ENCODE measurements at regions not wholly inside any gene's neighbourhood (a gene's known extent, or its start where the extent isn't known, plus 50 kb on each side); places are given as distances from the start of the nearest gene placed in this dataset.
"Not testable (repeated sequence)": the region's sequence is repeated elsewhere in the genome, so short reads cannot be mapped to it uniquely, and the experiment has no call there.

DNA sequence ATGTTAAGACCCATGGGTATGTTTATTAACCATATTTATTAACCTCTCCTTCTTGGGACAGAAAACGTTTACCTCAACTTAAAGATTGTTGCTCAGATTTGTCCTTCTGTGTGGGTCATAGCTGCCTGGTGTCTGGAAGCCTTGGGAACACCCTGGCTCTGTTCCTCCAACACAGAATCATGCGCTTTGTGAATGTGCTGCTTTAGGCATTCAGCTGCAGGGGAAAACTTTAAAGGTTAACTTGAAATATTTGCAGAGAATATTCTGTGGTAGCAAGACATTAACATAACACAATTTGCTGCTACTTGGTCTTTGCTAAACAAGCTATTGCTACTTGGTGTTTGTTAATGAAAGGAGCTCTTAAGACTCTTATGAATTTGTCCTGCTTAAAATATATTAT is 50.5 kb upstream of the THOC3 start:
- DNase-seq (ENCODE audit: low read depth); H3K4me3 ChIP-seq (ENCODE audit: low read depth, low read length): not testable (repeated sequence)

DNA sequence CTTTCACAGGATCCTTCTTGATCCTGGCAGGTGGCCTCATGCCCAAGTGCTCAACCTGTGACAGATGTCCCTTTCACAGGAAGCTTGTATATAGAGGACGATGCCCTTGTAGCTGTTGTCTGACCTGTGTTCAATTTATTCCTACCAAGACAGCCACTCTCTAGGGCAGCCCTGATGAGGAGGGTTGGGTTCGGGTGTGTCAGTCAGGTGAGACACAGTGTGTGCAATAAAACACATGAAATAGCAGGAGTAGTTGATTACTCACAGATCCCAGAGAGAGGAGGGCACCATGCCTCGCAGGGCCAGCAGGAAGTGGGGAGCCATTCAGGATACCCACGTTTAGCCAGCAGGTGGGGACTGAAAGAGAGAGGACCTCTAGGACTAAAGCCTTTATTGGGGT is 52.7 kb upstream of the THOC3 start:
- DNase-seq (ENCODE audit: low read depth); H3K4me3 ChIP-seq (ENCODE audit: low read depth, low read length): not testable (repeated sequence)

DNA sequence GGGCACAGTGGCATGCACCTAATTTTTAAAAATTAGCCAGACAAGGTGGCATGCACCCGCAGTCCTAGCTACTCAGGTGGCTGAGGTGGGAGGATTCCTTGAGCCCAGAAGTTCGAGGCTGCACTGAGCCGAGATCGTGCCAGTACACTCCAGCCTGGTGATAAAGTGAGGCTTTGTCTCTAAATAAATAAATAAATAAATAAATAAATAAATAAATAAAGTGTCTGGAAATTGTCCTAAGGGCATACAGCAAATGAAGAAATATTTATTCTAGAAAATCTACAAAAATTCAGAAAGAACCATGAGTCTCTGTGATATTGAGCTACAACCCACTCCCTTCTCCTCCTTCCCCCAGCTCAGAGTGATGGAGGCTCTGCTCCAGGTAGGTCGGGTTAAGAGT is 55.4 kb upstream of the THOC3 start:
- not testable (repeated sequence) for H3K4me3 ChIP-seq (ENCODE audit: low read depth, low read length); DNase-seq (ENCODE audit: low read depth)

GRCh38 chr5:176029445-176029844 is 61.3 kb upstream of the THOC3 start:
- not testable (repeated sequence) for H3K4me3 ChIP-seq (ENCODE audit: low read depth, low read length); DNase-seq (ENCODE audit: low read depth)

GRCh38 chr5:176030361-176031117 is 62.4 kb upstream of the THOC3 start:
- H3K4me3 ChIP-seq (ENCODE audit: low read depth, low read length); DNase-seq (ENCODE audit: low read depth): not testable (repeated sequence)

DNA sequence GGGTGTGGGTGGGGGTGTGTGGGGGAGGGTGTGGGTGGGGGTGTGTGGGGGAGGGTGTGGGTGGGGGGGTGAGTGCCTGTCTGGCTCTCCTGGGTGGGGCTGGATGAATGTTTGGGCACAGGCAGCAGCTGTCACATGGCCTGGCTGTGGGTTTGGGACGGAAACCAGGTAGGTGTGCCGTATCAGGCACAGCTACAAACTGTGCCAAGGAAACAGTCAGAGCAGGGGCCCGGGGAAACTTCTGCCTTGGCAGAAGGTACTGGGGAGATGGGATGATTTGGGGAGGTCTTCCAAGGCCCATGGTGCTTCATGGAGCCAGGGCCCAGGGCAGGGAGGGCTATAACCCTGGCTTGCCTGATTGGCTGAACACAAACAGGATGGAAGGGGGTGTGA is 63.0 kb upstream of the THOC3 start:
- not testable (repeated sequence) for DNase-seq (ENCODE audit: low read depth); H3K4me3 ChIP-seq (ENCODE audit: low read depth, low read length)

DNA sequence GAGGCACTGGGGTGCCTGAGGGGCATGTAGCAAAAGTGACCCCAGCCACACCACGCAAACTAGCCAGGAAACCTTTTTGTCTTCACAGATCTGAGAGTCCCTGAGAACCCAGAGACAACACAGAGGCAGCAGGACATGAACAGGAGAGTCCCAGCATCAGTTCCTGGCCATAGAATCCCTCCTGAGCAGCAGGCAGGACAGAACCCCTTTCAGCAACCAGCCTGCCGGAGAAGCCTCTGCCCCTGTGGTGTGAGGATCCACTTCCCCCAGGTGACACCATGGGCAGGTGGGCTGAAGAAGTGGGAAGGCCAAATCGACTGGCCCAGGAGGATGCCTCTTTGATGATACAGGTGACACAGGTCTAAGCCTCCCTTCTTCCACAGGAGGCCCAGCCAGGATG is 65.1 kb upstream of the THOC3 start:
- DNase-seq (ENCODE audit: low read depth); H3K4me3 ChIP-seq (ENCODE audit: low read depth, low read length): not testable (repeated sequence)

DNA sequence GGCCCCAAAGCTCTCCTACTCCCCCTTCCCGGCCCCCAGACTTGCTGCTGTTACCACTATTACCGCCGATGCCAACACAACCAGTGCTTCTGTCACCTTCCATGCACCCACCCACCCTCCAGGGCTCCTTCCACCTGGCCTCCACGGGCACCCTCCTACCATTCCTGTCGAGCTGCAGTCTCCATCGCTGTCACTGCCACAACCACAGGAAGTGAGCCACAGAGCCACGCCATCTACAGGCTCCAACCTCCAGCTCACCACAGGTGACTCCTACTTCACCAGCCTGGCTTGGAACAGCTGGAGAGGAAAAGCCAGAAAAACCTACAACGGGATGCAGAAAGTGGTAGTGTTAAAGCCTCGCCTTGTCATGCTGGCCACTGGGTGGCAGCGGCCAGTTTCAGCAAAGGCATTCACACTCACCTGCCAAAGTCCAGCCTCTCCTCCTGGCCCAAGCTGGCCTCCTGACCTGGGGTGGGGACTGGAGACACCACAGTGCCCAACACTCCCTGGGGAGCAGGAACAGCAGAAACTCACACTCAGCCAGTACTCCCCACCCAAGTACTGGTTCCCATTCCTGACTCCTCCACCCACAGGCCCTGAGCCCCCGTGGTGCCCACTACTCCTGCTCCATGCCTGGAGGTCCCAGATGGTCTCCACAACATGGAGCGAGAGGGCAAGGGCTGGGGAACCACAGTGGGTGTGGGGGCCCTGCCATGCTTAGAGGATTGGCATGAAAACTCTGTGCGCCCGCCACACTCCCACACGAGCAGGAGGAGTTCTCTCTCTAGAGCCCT is 66.5 kb upstream of the THOC3 start:
- H3K4me3 ChIP-seq (ENCODE audit: low read depth, low read length); DNase-seq (ENCODE audit: low read depth): not testable (repeated sequence)

GRCh38 chr5:176035201-176035530 is 67.1 kb upstream of the THOC3 start:
- not testable (repeated sequence) for DNase-seq (ENCODE audit: low read depth)

GRCh38 chr5:176035816-176036308 is 67.7 kb upstream of the THOC3 start:
- not testable (repeated sequence) for H3K4me3 ChIP-seq (ENCODE audit: low read depth, low read length); DNase-seq (ENCODE audit: low read depth)

More at GRCh38 chr5:176035201-176035530, 67.1 kb upstream of the THOC3 start:
- H3K4me3 ChIP-seq (ENCODE audit: low read depth, low read length) = not testable (repeated sequence)

GRCh38 chr5:176036391-176036790 is 68.3 kb upstream of the THOC3 start:
- H3K4me3 ChIP-seq (ENCODE audit: low read depth, low read length); DNase-seq (ENCODE audit: low read depth): not testable (repeated sequence)

GRCh38 chr5:176037190-176037589 is 69.1 kb upstream of the THOC3 start:
- not testable (repeated sequence) for H3K4me3 ChIP-seq (ENCODE audit: low read depth, low read length); DNase-seq (ENCODE audit: low read depth)

DNA sequence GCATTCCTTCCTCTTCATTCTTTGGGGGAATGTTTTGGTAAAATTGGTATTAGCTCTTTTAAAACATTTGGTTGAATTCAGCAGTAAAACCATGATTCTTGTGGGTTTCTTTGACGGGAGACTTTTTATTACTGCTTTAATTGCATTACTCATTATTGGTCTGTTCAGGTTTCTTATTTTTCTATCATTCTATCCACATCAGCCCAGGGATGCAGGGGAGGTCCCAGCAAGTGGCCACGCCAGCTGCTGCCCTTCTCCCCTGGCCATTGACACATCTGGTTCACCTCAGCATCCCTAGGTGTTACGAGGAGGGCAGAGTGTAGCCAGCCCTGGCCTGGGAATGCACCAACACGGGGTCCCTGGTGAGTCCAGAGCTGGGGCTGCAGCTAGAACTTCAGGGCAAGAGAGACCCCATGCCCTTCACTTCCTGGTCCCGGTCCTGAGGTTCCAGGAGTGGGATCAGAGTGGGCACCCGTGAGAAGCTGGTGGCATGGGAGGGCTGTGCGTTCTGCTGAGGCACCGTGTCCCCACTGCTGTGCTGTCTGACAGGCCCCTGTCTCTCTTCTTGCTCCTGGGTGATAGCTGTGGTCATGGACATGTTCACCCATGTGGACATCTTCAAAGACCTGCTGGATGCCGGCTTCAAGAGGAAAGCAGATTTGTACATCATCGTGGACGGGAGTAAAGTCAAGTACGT is 72.1 kb upstream of the THOC3 start:
- not testable (repeated sequence) for DNase-seq (ENCODE audit: low read depth); H3K4me3 ChIP-seq (ENCODE audit: low read depth, low read length)

DNA sequence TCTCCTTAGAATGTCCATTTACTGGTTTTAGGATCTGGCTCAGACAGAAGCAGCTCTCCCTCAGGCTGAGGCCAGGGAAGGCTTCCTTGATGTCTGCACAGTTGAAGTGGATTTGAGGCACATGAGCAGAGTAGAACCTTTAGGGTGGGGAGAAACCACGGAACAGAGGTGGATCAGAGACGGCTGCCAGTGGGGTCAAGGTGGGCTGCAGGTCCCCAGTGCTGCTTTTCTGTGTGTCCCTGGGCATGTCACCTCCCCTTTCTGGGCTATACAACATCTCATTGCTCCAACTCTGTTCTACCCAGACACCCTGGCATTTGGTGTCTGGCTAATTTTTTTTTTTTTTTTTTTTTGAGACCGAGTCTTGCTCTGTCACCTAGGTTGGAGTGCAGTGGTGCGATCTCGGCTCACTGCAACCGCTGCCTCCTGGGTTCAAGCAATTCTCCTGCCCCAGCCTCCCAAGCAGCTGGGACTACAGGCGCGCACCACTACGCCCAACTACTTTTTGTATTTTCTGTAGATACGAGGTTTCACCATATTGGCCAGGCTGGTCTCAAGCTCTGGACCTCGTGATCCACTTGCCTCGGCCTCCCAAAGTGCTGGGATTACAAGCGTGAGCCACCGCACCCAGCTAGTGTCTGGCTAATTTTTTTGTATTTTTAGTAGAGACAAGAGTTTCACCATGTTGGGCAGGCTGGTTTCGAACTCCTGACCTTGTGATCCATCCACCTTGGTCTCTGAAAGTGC is 73.3 kb upstream of the THOC3 start:
- not testable (repeated sequence) for H3K4me3 ChIP-seq (ENCODE audit: low read depth, low read length); DNase-seq (ENCODE audit: low read depth)

DNA sequence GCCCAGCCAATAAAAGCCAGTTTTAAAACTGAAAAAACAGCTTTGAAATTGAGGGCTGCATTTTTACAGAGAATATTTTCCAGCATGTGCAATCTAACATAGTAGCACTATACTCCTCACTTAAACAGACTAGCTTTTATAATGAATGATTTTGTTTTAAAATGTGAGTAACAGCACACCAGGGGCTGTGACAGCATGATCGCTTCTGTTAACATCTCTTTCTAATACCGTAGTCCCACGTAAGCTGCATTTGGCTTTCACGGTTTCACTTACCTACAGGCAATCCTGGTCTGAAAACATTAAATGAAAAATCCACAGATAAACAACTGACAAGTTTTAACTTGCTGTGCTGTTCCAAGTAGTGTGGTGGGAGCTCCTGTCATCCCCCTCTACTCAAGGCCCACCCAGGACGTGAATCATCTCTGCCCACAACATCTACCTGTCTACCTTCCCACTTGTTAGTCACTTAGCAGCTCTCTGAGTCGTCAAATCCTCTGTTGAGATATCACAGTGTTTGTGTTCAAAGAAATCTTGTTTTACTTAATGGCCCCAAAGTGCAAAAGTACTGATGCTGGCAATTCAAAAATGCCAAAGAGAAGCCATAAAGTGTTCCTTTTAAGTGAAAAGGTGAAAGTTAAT is 74.0 kb upstream of the THOC3 start:
- not testable (repeated sequence) for DNase-seq (ENCODE audit: low read depth); H3K4me3 ChIP-seq (ENCODE audit: low read depth, low read length)

DNA sequence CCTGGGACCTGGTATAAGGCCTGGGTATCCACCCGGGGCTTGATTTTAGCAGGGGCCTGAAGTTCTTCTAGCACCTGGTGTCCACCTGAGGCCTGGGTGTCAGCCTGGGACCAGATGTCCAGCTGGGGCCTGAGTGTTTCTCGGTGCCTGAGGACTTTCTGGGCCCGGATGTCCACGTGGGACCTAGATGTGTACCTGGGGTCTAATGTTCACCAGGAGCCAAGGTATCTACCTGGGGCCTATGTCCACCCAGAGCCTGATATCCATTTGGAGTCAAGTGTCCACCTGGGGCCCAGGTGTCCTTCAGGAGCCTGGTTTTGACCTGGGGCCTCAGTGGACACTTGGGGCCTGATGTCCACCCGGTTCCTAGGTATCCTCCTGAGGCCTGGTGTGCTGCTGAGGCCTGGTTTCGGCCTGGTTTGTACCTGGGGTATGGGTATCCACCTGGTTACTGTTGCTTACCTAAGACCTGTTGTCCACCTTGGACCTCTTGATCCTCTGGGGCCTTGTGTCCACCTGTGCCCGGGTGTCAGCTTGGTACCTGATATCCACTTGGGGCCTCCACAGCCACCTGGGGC is 75.2 kb upstream of the THOC3 start:
- H3K4me3 ChIP-seq (ENCODE audit: low read depth, low read length); DNase-seq (ENCODE audit: low read depth): not testable (repeated sequence)

DNA sequence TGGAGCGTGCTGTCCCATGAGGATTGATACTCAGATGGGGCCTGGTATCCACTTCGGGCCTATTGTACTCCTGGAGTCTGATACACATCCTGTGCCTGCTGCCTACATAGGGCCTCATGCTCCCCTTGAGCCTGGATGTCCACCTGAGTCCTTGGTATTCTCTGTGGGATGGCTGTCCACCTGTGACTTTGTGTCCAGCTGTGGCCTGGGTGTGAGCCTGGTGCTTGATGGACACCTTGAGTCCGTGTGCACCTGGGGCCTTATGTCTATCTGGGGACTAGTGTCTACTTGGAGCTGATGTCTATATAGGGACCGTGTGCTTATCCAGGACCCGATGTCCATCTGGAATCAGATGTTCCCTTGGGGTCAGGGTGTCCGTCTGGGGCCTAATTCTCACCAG is 75.9 kb upstream of the THOC3 start:
- not testable (repeated sequence) for DNase-seq (ENCODE audit: low read depth)

DNA sequence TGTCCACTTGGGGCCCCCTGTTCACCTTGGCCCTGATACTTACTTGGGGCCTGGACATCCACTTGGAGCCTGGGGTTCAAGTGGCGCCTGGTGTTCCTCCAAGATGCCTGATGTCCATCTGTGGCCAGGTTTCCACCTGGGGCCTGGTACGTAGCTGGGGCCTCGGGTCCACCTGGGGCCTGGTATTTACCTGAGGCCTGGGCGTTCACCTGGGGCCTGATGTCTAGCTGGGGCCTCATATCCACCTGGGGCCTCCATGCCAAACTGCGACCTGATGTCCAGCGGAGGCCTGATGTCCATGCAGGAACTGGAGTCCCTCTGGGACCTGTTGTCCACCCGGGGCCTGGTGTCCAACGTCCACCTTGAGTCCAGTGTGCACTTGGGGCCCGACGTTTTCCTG is 76.3 kb upstream of the THOC3 start:
- DNase-seq (ENCODE audit: low read depth); H3K4me3 ChIP-seq (ENCODE audit: low read depth, low read length): not testable (repeated sequence)

More for the DNA sequence above, 75.9 kb upstream of the THOC3 start:
- not testable (repeated sequence) for H3K4me3 ChIP-seq (ENCODE audit: low read depth, low read length)

Measured in epithelial cell of proximal tubule (primary cell).